Liver (tissue), 7 donors: ENCODE measurements at regions not wholly inside any gene's neighbourhood (a gene's known extent, or its start where the extent isn't known, plus 50 kb on each side); places are given as distances from the start of the nearest gene placed in this dataset.

Experiments used
- DNase-seq: peaks from one replicate; pipeline ENCODE4 v3.0.0-alpha.2; 2017; ENCODE audit warnings: low spot score
- H3K27ac ChIP-seq, 2 donors: one replicate each; pipeline ENCODE4 v1.7.0; 2013; ENCODE audit warnings: inconsistent platforms in 2 of 2, low read length in 2 of 2, control low read depth in 1 of 2, low read depth in 1 of 2, mild to moderate bottlenecking in 1 of 2
- H3K27me3 ChIP-seq, 4 donors: one replicate each; pipeline versions ENCODE4 v1.6.1 to v1.7.0; 2013; ENCODE audit warnings: low read length in 3 of 4, inconsistent platforms in 1 of 4, mild to moderate bottlenecking in 1 of 4, moderate library complexity in 1 of 4; ENCODE audit not compliant: control insufficient read depth in 4 of 4, insufficient read depth in 4 of 4
- H3K36me3 ChIP-seq, 4 donors: one replicate each; pipeline versions ENCODE4 v1.6.1 to v1.7.0; 2013; ENCODE audit warnings: low read length in 3 of 4, mild to moderate bottlenecking in 3 of 4, low read depth in 1 of 4, moderate library complexity in 1 of 4; ENCODE audit not compliant: control insufficient read depth in 4 of 4, insufficient read depth in 3 of 4
- H3K4me1 ChIP-seq, 4 donors: one replicate each; pipeline versions ENCODE4 v1.6.1 to v1.7.0; 2013; ENCODE audit warnings: low read length in 3 of 4, mild to moderate bottlenecking in 3 of 4, moderate library complexity in 1 of 4; ENCODE audit not compliant: control insufficient read depth in 4 of 4, insufficient read depth in 4 of 4
- H3K4me3 ChIP-seq, 3 donors: one replicate each; pipeline versions ENCODE4 v1.6.1 to v1.7.0; 2013; ENCODE audit warnings: low read length in 3 of 3, control low read depth in 1 of 3, low read depth in 1 of 3, mild to moderate bottlenecking in 1 of 3
- H3K9ac ChIP-seq, 2 donors: one replicate each; pipeline ENCODE4 v1.7.0; 2013; ENCODE audit warnings: low read length in 2 of 2, mild to moderate bottlenecking in 2 of 2, moderate library complexity in 2 of 2, control low read depth in 1 of 2, low read depth in 1 of 2
- H3K9me3 ChIP-seq, 4 donors: one replicate each; pipeline versions ENCODE4 v1.6.1 to v1.7.0; 2013; ENCODE audit warnings: low read length in 3 of 4; ENCODE audit not compliant: control insufficient read depth in 4 of 4
- ATF3 ChIP-seq: IDR thresholded peaks from 2 replicates; pipeline ENCODE4 v1.6.1; 2016; ENCODE audit warnings: antibody characterized with exemption
- EGR1 ChIP-seq, 2 donors: IDR thresholded peaks; 2 replicates each; pipeline ENCODE4 v1.6.1; 2016 to 2018; ENCODE audit warnings: antibody characterized with exemption in 2 of 2, low read depth in 2 of 2
- FOXA1 ChIP-seq: IDR thresholded peaks from 2 replicates; pipeline ENCODE4 v1.6.1; 2016; ENCODE audit warnings: antibody characterized with exemption
- HNF4A ChIP-seq, 2 donors: conservative IDR thresholded peaks; 2 replicates each; pipeline ENCODE4 v1.6.1; 2016; ENCODE audit warnings: antibody characterized with exemption in 2 of 2, mild to moderate bottlenecking in 2 of 2
- HNF4G ChIP-seq: IDR thresholded peaks from 2 replicates; pipeline ENCODE4 v1.6.1; 2016; ENCODE audit warnings: antibody characterized with exemption
- JUND ChIP-seq, 2 donors: IDR thresholded peaks; 2 replicates each; pipeline ENCODE4 v1.6.1; 2016; ENCODE audit warnings: antibody characterized with exemption in 2 of 2
- NR2F2 ChIP-seq: IDR thresholded peaks from 2 replicates; pipeline ENCODE4 v1.6.1; 2016; ENCODE audit warnings: antibody characterized with exemption
- RAD21 ChIP-seq, 2 donors: IDR thresholded peaks; 2 replicates each; pipeline ENCODE4 v1.6.1; 2016; ENCODE audit warnings: antibody characterized with exemption in 2 of 2, mild to moderate bottlenecking in 2 of 2
- REST ChIP-seq: IDR thresholded peaks from 2 replicates; pipeline ENCODE4 v1.6.1; 2016; ENCODE audit warnings: antibody characterized with exemption, mild to moderate bottlenecking
- RXRA ChIP-seq, 2 donors: IDR thresholded peaks; 2 replicates each; pipeline ENCODE4 v1.6.1; 2017 to 2018; ENCODE audit warnings: antibody characterized with exemption in 2 of 2, mild to moderate bottlenecking in 1 of 2
- SP1 ChIP-seq: IDR thresholded peaks from 2 replicates; pipeline ENCODE4 v1.6.1; 2018; ENCODE audit warnings: antibody characterized with exemption, mild to moderate bottlenecking
- TAF1 ChIP-seq: conservative IDR thresholded peaks from 2 replicates; pipeline ENCODE4 v1.6.1; 2016; ENCODE audit warnings: antibody characterized with exemption, mild to moderate bottlenecking
- YY1 ChIP-seq: IDR thresholded peaks from 2 replicates; pipeline ENCODE4 v1.6.1; 2016; ENCODE audit warnings: antibody characterized with exemption, mild to moderate bottlenecking
- ZBTB33 ChIP-seq: IDR thresholded peaks from 2 replicates; pipeline ENCODE4 v1.6.1; 2016; ENCODE audit warnings: antibody characterized with exemption
- WGBS: extraction: QIAGEN DNeasy Blood & Tissue Kit; methylation state at CpG from one replicate; pipeline ENCODE4 v1.1.7; 2013; 5-methylcytosine and 5-hydroxymethylcytosine counted together
- donor health status: healthy.
- donor health status: healthy.
- donor health status: healthy.
- donor health status: healthy.

- H3K36me3 ChIP-seq, result no peaks in the 10 kb centered on the region
- no peak overlapping the region for H3K9ac ChIP-seq
- H3K27me3 ChIP-seq, result peaks cover 0 to 2% (median under 1%) of the 10 kb centered on the region in 4 donors
- no peak overlapping the region for H3K4me3 ChIP-seq
- no peak for DNase-seq
- H3K9me3 ChIP-seq, result no peaks in the 10 kb centered on the region
- no peaks in the 10 kb centered on the region for H3K4me1 ChIP-seq
- TF ChIP-seq YY1 (no peak), FOXA1 (no peak), HNF4A (conservative IDR thresholded peaks at IDR 0.05) (no peak), JUND (IDR thresholded peaks at IDR 0.05) (no peak), NR2F2 (no peak), RXRA (IDR thresholded peaks at IDR 0.05) (no peak), SP1 (no peak), TAF1 (no peak), REST (no peak), EGR1 (IDR thresholded peaks at IDR 0.05; ENCODE audit: low read depth in 2 of 2) (no peak), ZBTB33 (no peak)
- 55% methylated on average over 7 of the region's 7 CpGs for WGBS
- no peak overlapping the region for H3K27ac ChIP-seq
These were observed 323.9 kb upstream of the SOX11 start for GRCh38 chr2:5368263-5368662.

- Histone ChIP-seq H3K9me3 (no peaks in the 10 kb centered on the region), H3K36me3 (no peaks in the 10 kb centered on the region), H3K27ac (no peak overlapping the region), H3K27me3 (peaks cover 0 to 2% (median under 1%) of the 10 kb centered on the region in 4 donors), H3K4me1 (no peaks in the 10 kb centered on the region), H3K4me3 (no peak overlapping the region), H3K9ac (no peak overlapping the region)
- 85% methylated on average over 7 of the region's 7 CpGs for WGBS
- no peak for DNase-seq
- no peak for TF ChIP-seq ZBTB33
- no peak for TF ChIP-seq SP1
- no peak for TF ChIP-seq YY1
- no peak for TF ChIP-seq REST
- TF ChIP-seq FOXA1, result no peak
- TF ChIP-seq JUND (IDR thresholded peaks at IDR 0.05), result no peak
- TF ChIP-seq HNF4A (conservative IDR thresholded peaks at IDR 0.05), result no peak
- TF ChIP-seq EGR1 (IDR thresholded peaks at IDR 0.05; ENCODE audit: low read depth in 2 of 2), result no peak
- no peak for TF ChIP-seq ATF3
- TF ChIP-seq RAD21 (IDR thresholded peaks at IDR 0.05), result no peak
- no peak for TF ChIP-seq HNF4G
These were observed 322.7 kb upstream of the SOX11 start for GRCh38 chr2:5369510-5369909.
